C4-2B (cell line): ENCODE measurements at regions not wholly inside any gene's neighbourhood (a gene's known extent, or its start where the extent isn't known, plus 50 kb on each side); places are given as distances from the start of the nearest gene placed in this dataset.

Experiments
- CTCF ChIP-seq: fragments of 450-650 bp; conservative IDR thresholded peaks from 2 replicates; pipeline ENCODE4 v1.5.1; 2017; ENCODE audit warnings: mild to moderate bottlenecking
- ZFX ChIP-seq: fragments of 450-650 bp; IDR thresholded peaks from 2 replicates; pipeline ENCODE4 v1.6.1; 2017

DNA sequence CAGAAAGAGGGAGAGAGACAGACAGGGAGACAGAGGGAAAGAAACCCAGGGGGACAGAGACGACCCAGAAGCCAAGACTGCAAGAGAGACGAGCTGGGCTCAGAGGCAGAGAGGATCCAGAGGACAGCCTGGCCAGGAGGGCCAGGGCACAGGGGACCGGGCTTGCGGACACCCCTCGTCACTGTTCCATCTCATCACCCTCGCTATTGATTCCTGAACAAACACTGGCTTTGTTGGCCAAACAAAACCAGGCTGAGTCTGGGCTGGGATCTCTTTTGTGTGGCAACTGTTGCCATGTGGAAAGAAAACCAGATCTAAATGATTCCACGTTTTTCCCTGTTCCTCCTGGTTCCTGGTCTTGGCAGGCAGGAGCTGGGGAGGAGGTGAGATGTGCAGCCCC lies 339.4 kb downstream of the MN1 start:
- TF ChIP-seq CTCF (no peak), ZFX (no peak)
